Type B pancreatic cell (in vitro differentiated cells): ENCODE measurements at regions not wholly inside any gene's neighbourhood (a gene's known extent, or its start where the extent isn't known, plus 50 kb on each side); places are given as distances from the start of the nearest gene placed in this dataset.

Source experiments
- DNase-seq: peaks from one replicate; pipeline ENCODE4 v3.0.0; 2021; ENCODE audit warnings: mixed read lengths; ENCODE audit not compliant: unreplicated experiment; ENCODE audit errors: extremely low spot score
- H3K27ac Mint-ChIP-seq: 2 replicates; pipeline ENCODE4 v1.8.0; 2021; ENCODE audit warnings: mild to moderate bottlenecking, mixed read lengths
- H3K27me3 Mint-ChIP-seq: 2 replicates; pipeline ENCODE4 v1.8.0; 2021; ENCODE audit warnings: mixed read lengths
- H3K36me3 Mint-ChIP-seq: 2 replicates; pipeline ENCODE4 v1.8.0; 2021; ENCODE audit warnings: mixed read lengths
- H3K4me1 Mint-ChIP-seq: one replicate; pipeline ENCODE4 v1.8.0; 2021; ENCODE audit warnings: mixed read lengths; ENCODE audit not compliant: unreplicated experiment
- H3K4me3 Mint-ChIP-seq: 2 replicates; pipeline ENCODE4 v1.8.0; 2021; ENCODE audit warnings: mild to moderate bottlenecking, mixed read lengths
- H3K9me3 Mint-ChIP-seq: 2 replicates; pipeline ENCODE4 v1.8.0; 2021; ENCODE audit warnings: mixed read lengths
- CTCF ChIP-seq: fragments of 200-600 bp; sonication (generic); conservative IDR thresholded peaks from 2 replicates; pipeline ENCODE4 v1.5.0; 2021; ENCODE audit warnings: antibody characterized with exemption, mild to moderate bottlenecking

GRCh38 chr7:106957766-106958165 lies 86.7 kb upstream of the PRKAR2B start:
- Mint-ChIP-seq H3K36me3 (no peaks in the 10 kb centered on the region), H3K4me1 (no peaks in the 10 kb centered on the region), H3K27me3 (peaks cover 7% of the 10 kb centered on the region), H3K9me3 (no peaks in the 10 kb centered on the region), H3K27ac (no peak overlapping the region), H3K4me3 (no peak overlapping the region)
- DNase-seq: no peak
- no peak for TF ChIP-seq CTCF

- Mint-ChIP-seq H3K27me3 (peaks cover 10% of the 10 kb centered on the region), H3K36me3 (no peaks in the 10 kb centered on the region), H3K4me3 (no peak overlapping the region), H3K27ac (no peak overlapping the region), H3K9me3 (no peaks in the 10 kb centered on the region), H3K4me1 (no peaks in the 10 kb centered on the region)
- DNase-seq: no peak
- TF ChIP-seq CTCF: peak; percentile 50
Measured at GRCh38 chr7:106959753-106960152, 84.8 kb upstream of the PRKAR2B start.

- Mint-ChIP-seq H3K27me3 (peaks cover 10% of the 10 kb centered on the region), H3K36me3 (no peaks in the 10 kb centered on the region), H3K4me1 (no peaks in the 10 kb centered on the region), H3K4me3 (no peak overlapping the region), H3K27ac (no peak overlapping the region), H3K9me3 (no peaks in the 10 kb centered on the region)
- no peak for TF ChIP-seq CTCF
- no peak for DNase-seq
Measured at GRCh38 chr7:106962751-106963150, 81.8 kb upstream of the PRKAR2B start.

- no peaks in the 10 kb centered on the region for H3K36me3 Mint-ChIP-seq
- no peaks in the 10 kb centered on the region for H3K4me1 Mint-ChIP-seq
- H3K4me3 Mint-ChIP-seq: no peak overlapping the region
- H3K9me3 Mint-ChIP-seq: no peaks in the 10 kb centered on the region
- no peak for TF ChIP-seq CTCF
- no peak for DNase-seq
- peaks cover 10% of the 10 kb centered on the region for H3K27me3 Mint-ChIP-seq
- H3K27ac Mint-ChIP-seq: no peak overlapping the region
Measured at GRCh38 chr7:106964466-106964865, 80.0 kb upstream of the PRKAR2B start.

GRCh38 chr7:106965108-106965507 lies 79.4 kb upstream of the PRKAR2B start:
- no peak for TF ChIP-seq CTCF
- H3K4me1 Mint-ChIP-seq: no peaks in the 10 kb centered on the region
- no peak for DNase-seq
- H3K9me3 Mint-ChIP-seq: no peaks in the 10 kb centered on the region
- H3K36me3 Mint-ChIP-seq: no peaks in the 10 kb centered on the region
- H3K27ac Mint-ChIP-seq: no peak overlapping the region
- no peak overlapping the region for H3K4me3 Mint-ChIP-seq
- H3K27me3 Mint-ChIP-seq: peaks cover 9% of the 10 kb centered on the region

GRCh38 chr7:106966121-106966520 lies 78.4 kb upstream of the PRKAR2B start:
- DNase-seq: no peak
- no peak overlapping the region for H3K4me3 Mint-ChIP-seq
- H3K4me1 Mint-ChIP-seq: no peaks in the 10 kb centered on the region
- H3K9me3 Mint-ChIP-seq: no peaks in the 10 kb centered on the region
- no peaks in the 10 kb centered on the region for H3K36me3 Mint-ChIP-seq
- no peak for TF ChIP-seq CTCF
- peaks cover 3% of the 10 kb centered on the region for H3K27me3 Mint-ChIP-seq
- H3K27ac Mint-ChIP-seq: no peak overlapping the region
